NCI-H187 (cell line): ENCODE measurements at regions not wholly inside any gene's neighbourhood (a gene's known extent, or its start where the extent isn't known, plus 50 kb on each side); places are given as distances from the start of the nearest gene placed in this dataset.
"Not testable (repeated sequence)": the region's sequence is repeated elsewhere in the genome, so short reads cannot be mapped to it uniquely, and the experiment has no call there.

Experiments used
- DNase-seq, 2 experiments: peaks; one replicate each; lab custom pipeline; 2025; lab: John Stamatoyannopoulos, UW

DNA sequence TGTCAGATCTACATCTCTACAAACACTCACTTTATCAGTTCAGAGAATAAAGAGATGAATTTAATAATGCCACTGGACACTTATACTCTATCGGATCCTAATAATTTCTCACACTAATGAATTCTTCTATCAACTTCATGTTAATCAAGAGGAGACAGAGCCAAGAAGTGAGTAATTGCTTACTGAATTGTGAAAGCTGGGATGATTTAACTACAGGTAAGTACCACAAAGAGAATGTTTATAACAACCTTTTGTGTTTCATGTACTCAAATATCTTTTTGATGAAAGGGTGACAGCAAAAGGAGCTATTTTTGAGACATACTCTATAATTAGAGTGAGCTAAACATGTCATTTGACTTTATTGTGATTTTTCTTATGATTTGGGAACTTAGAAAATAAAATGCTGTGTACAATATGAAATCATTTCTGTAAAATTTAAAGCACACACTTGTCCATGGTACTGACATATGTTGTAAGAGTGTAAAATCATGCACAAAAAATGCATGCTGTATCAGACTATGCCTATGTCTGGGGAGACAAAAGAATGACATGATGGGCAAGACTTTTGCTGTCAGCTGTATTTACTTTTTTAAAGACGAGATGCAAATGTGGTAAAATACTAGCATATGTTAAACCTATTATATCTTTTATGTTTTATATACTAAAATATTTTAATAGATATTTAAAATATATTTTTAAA is 361.2 kb downstream of the CCER1 start:
- DNase-seq, result no peak

DNA sequence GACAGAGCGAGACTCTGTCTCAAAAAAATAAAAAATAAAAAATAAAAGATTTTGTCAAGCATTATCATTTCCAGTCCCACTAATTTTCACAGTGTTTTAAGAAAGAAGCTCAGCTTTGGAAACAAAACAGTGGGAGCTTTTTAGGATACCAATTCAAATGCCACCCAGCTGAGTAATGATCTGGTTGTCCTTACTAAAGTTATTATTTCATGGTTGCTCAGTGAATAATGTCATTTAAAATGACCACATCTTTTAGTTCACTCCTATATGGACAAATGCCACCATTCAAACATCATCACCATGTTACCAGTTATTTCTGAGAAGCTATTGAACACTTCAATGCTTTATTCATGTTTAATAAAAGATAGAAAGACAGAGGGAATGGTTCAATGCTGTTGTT is 365.0 kb downstream of the CCER1 start:
- no peak for DNase-seq

DNA sequence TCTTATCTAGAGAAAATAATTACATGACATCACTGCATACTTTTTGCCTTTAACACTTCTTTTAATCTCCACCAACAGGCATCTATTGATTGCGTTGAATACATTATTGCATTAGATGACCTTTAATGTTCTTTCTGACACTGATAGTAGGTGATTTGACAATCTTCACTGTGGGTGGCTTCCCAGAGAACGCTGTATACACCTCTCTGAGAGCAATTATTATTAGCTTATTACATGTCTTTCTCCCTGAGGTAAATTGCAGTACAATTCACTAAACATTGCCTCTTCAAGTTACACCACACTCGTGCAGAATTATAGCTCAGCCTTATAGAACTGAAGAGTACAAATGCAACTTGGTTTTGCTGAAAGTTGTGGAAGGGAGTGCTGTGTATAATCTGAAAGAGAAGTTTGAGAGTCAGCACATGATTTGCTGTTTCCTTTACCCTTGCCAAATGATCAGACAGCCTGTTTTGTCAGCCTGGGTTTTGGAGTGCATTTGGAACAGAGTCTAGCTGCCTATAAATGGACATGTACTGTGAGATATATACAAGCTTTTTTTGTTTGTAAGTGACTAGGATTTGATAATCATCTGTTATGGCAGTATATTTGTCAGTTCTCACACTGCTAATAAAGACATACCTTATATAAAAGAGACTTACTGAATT is 369.2 kb downstream of the CCER1 start:
- DNase-seq, result no peak

DNA sequence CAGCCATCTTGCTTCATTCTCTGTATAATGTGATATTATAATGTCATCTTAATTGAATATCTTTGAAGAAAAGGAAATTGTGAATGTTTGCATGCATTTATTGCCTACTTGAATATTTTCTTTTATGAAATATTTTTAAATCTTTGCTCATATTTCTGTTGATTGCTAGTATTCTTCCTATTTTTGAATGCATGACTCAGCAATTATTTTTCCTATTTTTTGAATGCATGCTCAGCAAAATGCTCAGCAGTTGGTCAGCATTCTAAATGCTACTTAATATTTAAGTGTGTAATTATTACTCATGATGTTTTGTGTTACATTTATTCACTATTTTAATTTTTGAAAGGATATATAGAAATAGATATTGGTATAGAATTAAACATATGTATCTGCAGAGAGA is 378.3 kb downstream of the CCER1 start:
- DNase-seq, result no peak

DNA sequence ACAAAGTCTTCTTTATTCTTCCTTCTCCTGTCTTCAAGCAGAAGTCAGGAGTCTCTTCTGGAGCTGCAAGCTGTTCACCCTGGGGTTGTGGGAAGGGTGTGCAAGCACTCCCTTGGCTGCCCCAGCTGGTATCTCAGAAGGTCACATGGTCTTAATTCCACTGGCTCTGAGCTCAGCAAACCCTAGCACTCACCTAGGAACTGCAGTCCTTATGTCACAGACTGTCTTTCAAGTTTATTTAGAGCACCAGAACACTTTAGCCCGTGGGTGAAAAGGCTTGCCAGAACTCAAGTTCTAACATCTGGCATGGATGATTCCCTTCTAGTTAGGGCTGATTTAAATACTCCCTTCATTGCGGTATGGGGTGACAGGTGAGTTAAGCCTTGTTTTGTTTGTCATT is 379.0 kb downstream of the CCER1 start:
- no peak for DNase-seq

DNA sequence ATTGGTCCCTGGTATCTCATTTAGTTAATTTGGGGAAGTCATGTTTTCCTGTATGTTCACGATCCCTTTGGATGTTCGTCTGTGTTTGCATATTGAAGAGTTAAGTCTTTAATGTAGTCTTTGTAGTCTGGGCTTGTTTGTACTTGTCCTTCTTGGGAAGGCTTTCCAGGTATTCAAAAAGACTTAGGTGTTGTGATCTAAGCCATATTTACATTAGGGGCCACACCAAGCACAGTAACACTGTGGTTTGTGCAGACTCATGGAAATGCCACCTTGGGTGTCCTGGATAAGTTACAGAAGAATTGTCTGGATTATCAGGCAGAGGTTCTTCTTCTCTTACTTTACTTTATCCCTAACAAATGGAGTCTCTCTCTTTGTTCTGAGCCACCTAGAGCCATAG is 380.3 kb downstream of the CCER1 start:
- no peak for DNase-seq

DNA sequence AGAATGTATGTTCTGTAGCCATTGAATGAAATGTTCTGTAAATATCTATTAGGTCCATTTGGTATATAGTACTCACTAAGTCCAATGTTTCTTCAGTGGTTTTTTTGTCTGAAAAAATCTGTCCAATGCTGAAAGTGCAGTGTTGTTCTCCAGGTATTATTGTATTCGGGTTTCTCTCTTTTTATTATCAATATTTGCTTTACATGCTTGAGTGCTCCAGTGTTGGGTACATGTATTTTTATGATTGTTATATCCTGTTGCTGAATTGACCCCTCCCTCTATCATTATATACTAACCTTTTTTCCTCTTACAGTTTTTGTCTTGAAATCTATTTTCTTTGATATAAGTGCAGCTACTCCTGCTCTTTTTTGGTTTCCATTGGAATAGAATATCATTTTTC is 382.2 kb downstream of the CCER1 start:
- no peak for DNase-seq

DNA sequence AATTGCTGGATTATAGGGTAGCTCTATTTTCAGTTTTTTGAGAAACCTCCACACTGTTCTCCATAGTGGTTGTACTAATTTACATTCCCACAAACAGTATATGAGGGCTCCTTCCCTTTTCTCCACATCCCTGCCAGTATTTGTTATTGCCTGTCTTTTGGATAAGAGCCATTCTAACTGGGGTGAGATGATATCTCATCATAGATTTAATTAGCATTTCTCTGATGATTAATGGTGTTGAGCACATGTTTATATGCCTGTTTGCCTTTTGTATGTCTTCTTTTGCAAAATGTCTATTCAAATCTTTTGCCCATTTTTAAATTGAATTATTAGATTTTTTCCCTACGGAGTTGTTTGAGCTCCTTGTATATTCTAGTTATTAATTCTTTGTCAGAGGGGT is 385.3 kb downstream of the CCER1 start:
- no peak for DNase-seq

DNA sequence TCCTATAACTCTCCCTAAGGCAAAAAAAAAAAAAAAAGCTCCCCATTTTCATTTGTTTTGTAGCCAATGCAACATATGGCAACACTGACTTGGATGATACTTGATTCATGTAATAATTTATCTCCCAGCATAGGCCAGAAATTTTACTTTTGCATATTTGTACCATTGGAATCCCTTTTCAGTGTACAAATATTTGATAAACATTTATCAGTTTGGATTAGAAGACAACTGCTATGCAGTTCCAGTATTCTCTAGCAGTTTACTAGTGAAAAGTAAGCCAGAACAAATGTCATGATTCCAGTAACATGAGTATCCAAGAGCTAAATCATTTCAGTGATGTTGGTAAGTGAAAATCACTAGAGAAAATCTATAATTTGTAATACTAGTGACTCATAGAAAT is 392.3 kb downstream of the CCER1 start:
- no peak for DNase-seq

DNA sequence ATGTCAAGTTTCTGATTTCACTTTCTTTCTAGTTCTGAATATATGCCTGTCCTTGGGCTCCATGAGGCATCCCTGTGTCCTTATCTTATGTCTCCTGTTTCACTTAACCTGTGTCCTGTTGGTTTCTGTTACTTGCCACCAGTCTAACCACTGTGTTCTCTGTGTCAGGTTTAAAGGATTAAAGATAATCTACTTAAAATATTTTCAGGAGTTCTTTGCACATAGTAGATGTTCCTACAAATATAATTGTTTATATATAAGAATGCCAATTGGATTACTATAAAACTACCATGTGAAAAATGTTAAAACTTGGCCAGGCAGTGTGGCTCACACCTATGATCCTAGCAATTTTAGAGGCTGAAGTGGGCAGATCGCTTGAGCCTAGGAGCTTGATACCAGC is 406.4 kb downstream of the CCER1 start:
- DNase-seq, result no peak

DNA sequence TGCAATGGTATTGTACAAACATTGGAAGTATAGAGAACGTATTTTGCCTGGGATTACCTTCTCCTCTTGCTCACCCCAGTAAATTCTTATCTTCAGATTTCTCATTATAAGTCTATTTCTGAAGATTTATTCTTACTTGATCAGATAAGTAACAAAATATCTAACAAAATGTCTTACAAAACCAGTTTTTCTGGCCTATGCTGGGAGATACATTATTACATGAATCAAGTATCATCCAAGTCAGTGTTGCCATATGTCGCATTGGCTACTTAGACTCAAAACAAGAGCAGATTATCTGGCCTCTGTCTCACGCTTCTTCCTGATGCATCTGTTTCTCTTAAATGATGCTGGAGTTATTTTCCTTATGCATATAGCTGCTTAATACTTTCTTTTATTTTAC is 408.5 kb downstream of the CCER1 start:
- DNase-seq, result no peak

DNA sequence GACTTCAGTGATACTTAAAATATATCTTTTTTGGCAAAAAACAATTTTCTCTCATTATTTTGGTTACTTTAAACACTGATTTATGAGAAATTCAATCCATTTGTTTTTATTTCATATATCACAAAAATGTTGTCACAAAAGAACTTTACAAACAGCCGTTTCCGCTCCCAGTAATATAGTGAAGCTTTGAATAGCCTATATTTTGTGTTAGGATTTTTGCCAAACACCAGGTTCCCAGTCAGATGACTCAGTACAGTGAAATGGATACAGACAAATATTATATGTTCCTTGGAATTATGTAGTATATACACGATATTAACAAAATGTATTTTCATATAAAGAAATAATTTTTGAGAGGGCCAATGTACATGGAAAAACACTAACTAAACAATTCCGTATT is 411.1 kb downstream of the CCER1 start:
- no peak for DNase-seq

DNA sequence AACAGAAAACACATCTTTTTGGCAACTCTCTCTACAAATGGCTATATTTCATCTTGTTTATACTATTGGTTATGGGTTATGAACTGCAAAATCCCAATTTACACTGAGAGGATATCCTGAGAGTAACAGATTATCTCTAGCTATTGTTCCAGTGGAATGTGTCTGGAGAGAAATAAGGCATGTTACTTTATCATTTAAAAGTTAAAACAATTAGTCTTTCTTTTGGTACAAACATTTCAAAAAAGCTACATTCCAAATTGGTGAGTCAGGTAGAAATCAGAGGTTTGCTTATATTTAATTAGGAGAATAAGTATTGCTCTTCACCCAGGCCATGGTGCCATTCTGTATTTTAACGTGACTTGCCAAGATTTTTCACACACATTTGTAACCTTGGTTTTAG is 411.6 kb downstream of the CCER1 start:
- no peak for DNase-seq

DNA sequence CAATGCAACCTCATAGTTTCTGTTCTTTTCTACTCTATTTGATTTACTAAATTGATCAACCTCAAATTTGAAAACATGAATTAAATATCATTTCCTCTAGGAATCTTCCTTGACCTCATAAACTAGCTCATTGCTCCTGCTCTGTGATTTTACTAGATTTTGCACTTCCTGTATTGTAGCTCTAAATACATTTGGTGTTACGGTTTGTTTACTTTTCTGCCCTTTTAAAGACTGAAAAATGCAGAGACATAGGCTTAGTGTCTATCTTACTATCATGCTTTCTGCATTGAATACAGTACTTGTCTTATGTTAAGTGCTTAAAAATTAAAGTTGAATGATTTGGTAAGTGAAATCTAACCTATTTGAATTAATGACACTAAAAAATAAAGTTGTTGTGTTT is 412.1 kb downstream of the CCER1 start:
- DNase-seq, result not testable (repeated sequence)

DNA sequence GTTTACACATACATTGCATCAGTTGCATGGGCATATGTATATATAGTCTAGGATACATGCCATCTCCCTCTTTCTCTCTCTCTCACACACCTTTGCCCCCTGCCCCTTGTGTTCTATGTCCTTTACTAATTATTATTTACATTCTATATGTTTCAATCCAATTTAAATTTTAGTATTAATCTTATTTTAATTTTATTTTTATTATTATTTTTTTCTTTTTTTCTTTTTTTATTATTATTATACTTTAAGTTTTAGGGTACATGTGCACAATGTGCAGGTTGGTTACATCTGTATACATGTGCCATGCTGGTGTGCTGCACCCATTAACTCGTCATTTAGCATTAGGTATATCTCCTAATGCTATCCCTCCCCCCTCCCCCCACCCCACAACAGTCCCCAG is 421.1 kb downstream of the CCER1 start:
- DNase-seq, result not testable (repeated sequence)

DNA sequence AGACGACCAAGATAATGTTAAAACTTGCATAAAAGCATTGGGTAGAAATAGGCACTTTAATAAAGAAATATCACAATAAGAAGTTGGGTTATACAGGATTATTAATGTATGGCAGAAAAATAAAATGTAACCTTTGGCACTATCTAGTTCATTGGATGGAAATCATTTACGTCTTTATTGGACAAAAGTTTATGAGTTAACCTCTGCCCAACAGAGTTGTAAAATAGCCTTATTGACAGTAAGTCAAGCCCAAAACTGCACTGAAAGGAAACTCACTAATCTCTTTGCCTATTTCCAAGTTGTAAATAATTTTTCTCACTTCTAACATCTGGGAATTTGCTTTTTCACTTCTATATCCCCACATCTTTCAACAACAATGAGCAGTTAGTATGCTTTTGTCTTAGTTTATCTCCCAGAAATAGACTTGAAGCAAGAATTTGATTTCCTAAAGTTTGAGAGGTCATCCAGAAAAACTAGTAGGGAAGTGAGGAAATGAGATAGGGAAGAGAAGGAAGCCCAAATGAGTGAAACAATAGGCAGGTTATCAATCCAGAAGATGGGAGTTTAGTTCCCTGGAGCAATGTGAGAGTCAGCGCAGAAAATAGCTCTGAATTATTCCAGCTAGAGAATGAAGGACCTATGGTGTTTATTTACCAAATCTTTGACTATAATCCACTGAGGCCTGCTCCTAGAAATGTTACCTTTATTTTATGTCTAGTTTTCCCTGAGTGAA is 434.8 kb downstream of the CCER1 start:
- no peak for DNase-seq

DNA sequence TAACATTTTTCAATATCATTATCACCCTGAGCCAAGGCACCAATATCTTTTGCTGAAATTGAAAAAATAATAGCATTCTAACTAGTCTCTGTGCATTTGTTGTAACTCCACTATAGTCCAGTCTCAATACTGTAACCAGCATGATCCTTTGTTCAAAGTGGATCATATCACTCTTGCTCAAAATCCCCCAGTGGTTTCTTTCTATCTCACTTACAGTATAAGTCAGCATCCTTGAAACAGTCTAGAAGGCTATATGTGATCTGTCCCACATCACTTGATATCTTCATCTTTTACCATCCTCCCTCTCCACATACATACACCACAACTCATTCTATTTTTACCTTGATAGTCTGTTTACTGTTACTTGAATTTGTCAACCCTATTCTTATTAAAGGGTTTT is 435.7 kb downstream of the CCER1 start:
- DNase-seq, result no peak

DNA sequence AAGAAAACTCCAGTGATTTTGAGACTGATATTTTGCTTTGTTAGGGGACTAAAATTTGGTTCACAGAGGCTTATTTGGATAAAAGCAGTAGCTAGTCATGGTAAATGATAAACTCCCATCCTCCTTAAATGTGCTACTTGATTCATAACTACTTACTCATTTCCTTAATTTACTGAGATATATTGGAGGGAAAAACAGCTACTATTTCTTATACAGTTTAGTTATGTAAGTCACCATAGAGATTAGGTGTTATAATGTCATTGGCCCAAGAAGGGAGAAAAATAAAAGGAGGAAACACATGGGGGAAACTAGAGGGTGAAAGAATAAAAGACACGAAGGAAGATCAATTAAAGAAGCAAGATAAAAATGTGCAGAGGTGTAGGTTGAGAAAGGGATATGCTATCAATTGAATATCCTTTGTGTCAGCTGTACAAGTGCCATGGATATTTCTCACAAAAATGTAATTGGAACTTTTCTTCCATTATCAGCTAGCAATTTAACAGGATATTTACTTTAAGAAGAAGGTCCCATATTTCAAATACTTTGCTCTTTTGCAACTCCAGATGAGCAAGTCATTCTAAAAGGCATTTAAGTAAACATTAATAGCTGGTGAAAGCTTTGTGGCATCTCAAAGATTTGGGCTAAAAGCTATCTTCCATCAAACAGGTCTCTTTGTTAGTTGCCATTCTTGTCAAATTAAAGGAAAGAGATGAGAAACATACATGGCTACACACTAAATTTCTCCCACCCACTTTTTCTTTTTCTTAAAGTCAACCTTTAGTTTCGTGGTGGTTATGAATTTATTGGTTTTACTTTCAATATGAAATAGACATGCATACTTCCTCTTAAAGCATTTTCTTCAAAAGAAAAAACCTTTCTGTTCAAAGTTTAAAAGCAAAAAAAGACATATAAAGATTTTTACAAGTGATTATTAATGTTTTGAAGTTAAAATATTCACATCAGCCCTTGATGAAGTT is 439.5 kb downstream of the CCER1 start:
- DNase-seq, result no peak

DNA sequence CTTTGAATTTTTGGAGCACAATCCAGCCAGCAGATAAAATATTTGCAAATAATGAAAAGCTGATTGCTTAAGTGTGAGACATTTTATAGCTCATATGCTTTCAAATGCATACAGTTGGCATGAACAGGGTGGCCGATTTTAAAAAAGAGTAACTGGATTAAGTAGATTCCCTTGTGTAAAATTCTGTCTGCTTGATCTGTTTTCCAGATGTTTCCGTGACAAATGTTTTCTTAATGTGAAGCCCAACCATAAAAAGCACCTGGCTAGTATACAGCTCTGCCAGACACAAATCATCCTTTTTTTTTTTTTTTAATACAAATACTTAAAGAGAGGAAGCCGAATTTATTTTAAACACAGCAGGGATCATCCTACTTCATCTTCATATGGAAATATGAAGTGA is 440.7 kb downstream of the CCER1 start:
- no peak for DNase-seq

DNA sequence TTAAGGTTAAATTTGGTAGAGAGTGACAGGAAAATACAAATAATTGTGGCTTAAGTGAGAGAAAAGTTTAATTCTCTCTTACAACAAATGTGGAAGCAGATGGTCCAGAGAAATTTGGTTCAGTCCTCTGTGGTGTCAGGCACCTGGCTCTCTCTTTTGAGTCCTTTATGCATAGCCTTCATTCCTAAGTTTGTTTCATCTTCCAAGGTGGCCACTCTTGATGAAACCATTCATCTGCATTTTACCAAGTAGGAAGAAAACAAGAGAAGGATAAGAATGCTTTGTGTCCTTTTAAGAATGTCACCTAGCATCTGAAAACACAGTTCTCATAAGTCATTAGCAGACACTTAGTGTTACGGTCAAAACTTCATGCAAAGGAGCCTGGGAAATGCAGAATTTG is 442.5 kb downstream of the CCER1 start:
- DNase-seq, result no peak

DNA sequence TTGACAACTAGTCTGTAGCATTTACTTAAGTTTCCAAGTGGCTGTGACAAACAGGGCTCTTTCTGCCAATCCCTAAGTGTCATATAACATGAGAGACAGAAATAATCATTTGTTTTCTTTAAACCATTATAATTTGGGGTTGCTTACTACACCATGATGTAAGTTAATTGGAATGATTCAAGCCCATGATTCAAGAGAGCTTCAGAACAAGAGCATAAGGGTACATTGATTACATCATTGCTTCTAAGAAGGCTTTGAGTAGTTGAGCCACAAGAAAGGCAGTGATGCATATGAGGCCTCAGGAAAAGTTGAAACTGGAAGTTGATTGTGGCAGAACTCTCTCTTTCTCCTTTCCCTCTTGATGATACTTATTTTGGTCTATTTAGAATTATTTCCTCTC is 444.0 kb downstream of the CCER1 start:
- no peak for DNase-seq

DNA sequence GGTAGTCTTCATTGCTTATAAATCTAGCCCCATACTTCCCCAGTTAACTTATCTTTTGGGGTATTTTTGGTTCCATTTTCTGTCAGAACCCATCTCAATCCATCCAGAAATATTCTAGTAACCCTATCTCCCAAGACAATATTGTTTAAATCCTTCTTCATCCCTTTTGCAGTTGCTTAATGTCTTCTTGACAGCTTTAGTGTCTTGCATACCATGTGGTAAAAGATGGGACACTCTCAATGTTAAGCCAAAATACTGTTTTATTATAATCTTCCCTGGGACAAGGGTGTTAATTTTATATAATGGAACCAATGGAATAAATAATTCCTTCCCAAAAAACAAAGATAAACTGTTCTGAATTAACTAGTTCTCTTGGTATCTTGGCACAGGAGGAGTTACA is 450.2 kb downstream of the CCER1 start:
- DNase-seq, result no peak
